SK-N-SH (cell line): ENCODE measurements at regions not wholly inside any gene's neighbourhood (a gene's known extent, or its start where the extent isn't known, plus 50 kb on each side); places are given as distances from the start of the nearest gene placed in this dataset.

Experiments used
- CTCF ChIA-PET: fragments of 300-600, 350-600 bp; formaldehyde crosslinking; extraction: SDS; loops from one replicate; lab custom pipeline; 2021; lab: Yijun Ruan, JAX
- POLR2A ChIA-PET: fragments of 350-600 bp; sonication (Branson Sonifier 250); formaldehyde crosslinking; extraction: SDS; loops from one replicate; lab custom pipeline; 2020; ENCODE audit warnings: antibody characterized with exemption, inconsistent platforms; lab: Yijun Ruan, JAX
- DNase-seq: peaks from one replicate; pipeline ENCODE4 v3.0.0; 2012
- H2AFZ ChIP-seq: fragments of 200-600 bp; sonication (generic); 2 replicates; pipeline ENCODE4 v1.8.1; 2016; ENCODE audit warnings: antibody characterized with exemption, mild to moderate bottlenecking, low read depth
- H3F3A ChIP-seq: fragments of 200-600 bp; sonication (generic); replicated peaks from 2 replicates; pipeline ENCODE3; 2016; ENCODE audit warnings: antibody characterized with exemption, mild to moderate bottlenecking; ENCODE audit not compliant: insufficient read depth
- H3K27ac ChIP-seq, 2 experiments: fragments of 200-500 bp in 1 of 2; fragments of 200-600 bp in 1 of 2; sonication (Bioruptor generic) in 1 of 2; sonication (generic), shearing (Covaris generic) in 1 of 2; 2 replicates each; pipeline versions ENCODE4 v1.5.1 to v1.6.1; 2014 to 2016; ENCODE audit warnings: low read depth in 2 of 2, inconsistent platforms in 1 of 2, low read length in 1 of 2, mild to moderate bottlenecking in 1 of 2, mixed read lengths in 1 of 2
- H3K27me3 ChIP-seq: fragments of 200-600 bp; sonication (generic), shearing (Covaris generic); 2 replicates; pipeline ENCODE4 v1.6.1; 2016; ENCODE audit warnings: mixed run types; ENCODE audit not compliant: insufficient read depth
- H3K36me3 ChIP-seq, 2 experiments: fragments of 200-500 bp in 1 of 2; fragments of 200-600 bp in 1 of 2; sonication (Bioruptor generic) in 1 of 2; sonication (generic) in 1 of 2; replicated peaks in 1 of 2; 2 replicates each; pipeline versions ENCODE3 to v1.5.1; 2014 to 2016; ENCODE audit warnings: low read length in 1 of 2, mild to moderate bottlenecking in 1 of 2; ENCODE audit not compliant: insufficient read depth in 2 of 2, control insufficient read depth in 1 of 2
- H3K4me1 ChIP-seq, 2 experiments: fragments of 200-500 bp in 1 of 2; fragments of 200-600 bp in 1 of 2; sonication (Bioruptor generic) in 1 of 2; sonication (generic), shearing (Covaris generic) in 1 of 2; 2 replicates each; pipeline versions ENCODE4 v1.5.1 to v1.6.1; 2014 to 2016; ENCODE audit warnings: low read depth in 1 of 2, low read length in 1 of 2, mixed run types in 1 of 2; ENCODE audit not compliant: insufficient read depth in 2 of 2, control insufficient read depth in 1 of 2
- H3K4me2 ChIP-seq: fragments of 200-600 bp; sonication (generic), shearing (Covaris generic); 2 replicates; pipeline ENCODE4 v1.6.1; 2017; ENCODE audit warnings: mixed run types
- H3K4me3 ChIP-seq, 2 experiments: fragments of 200-500 bp in 1 of 2; fragments of 200-600 bp in 1 of 2; sonication (Bioruptor generic) in 1 of 2; sonication (generic), shearing (Covaris generic) in 1 of 2; 2 replicates each; pipeline versions ENCODE4 v1.5.1 to v1.8.1; 2014 to 2016; ENCODE audit warnings: low read depth in 2 of 2, inconsistent platforms in 1 of 2, low read length in 1 of 2, mild to moderate bottlenecking in 1 of 2, mixed read lengths in 1 of 2, moderate library complexity in 1 of 2
- H3K79me2 ChIP-seq: fragments of 200-600 bp; sonication (generic); 2 replicates; pipeline ENCODE4 v1.8.1; 2017; ENCODE audit warnings: mild to moderate bottlenecking; ENCODE audit not compliant: insufficient read depth
- H3K9ac ChIP-seq: fragments of 200-600 bp; sonication (generic); 2 replicates; pipeline ENCODE4 v1.6.1; 2017; ENCODE audit warnings: mixed run types
- H3K9me2 ChIP-seq: fragments of 200-600 bp; sonication (generic); 2 replicates; pipeline ENCODE4 v1.6.1; 2017; ENCODE audit warnings: mixed run types
- H3K9me3 ChIP-seq: fragments of 200-600 bp; sonication (generic); 2 replicates; pipeline ENCODE4 v1.6.1; 2017; ENCODE audit warnings: mixed run types, mild to moderate bottlenecking, moderate library complexity
- H4K20me1 ChIP-seq: fragments of 200-600 bp; sonication (generic); 2 replicates; pipeline ENCODE4 v1.6.1; 2017; ENCODE audit warnings: mild to moderate bottlenecking, mixed run types; ENCODE audit not compliant: insufficient read depth
- GATA2 ChIP-seq: sonication (generic); formaldehyde crosslinking; IDR thresholded peaks from 2 replicates; pipeline ENCODE4 v1.5.0; 2020; ENCODE audit warnings: mild to moderate bottlenecking, missing genetic modification reagents
- IRF3 ChIP-seq: fragments of 150-350 bp; IDR thresholded peaks from 2 replicates; pipeline ENCODE4 v1.6.1; 2016; ENCODE audit warnings: mild to moderate bottlenecking, low read depth, low read length
- MEF2A ChIP-seq: IDR thresholded peaks from 2 replicates; pipeline ENCODE4 v1.4.0; 2012; ENCODE audit warnings: low read depth, borderline replicate concordance
- NRF1 ChIP-seq: IDR thresholded peaks from 2 replicates; pipeline ENCODE4 v1.6.1; 2012; ENCODE audit warnings: low read depth, mild to moderate bottlenecking, low read length
- RAD21 ChIP-seq: IDR thresholded peaks from 2 replicates; pipeline ENCODE4 v1.6.1; 2012; ENCODE audit warnings: mild to moderate bottlenecking, low read length
- REST ChIP-seq: IDR thresholded peaks from 2 replicates; pipeline ENCODE4 v1.6.1; 2012; ENCODE audit warnings: mild to moderate bottlenecking, low read depth, low read length, moderate library complexity
- RXRA ChIP-seq: IDR thresholded peaks from 2 replicates; pipeline ENCODE4 v1.4.0; 2012; ENCODE audit warnings: low read depth, mild to moderate bottlenecking, borderline replicate concordance
- SIN3A ChIP-seq: IDR thresholded peaks from 2 replicates; pipeline ENCODE4 v1.6.1; 2012; ENCODE audit warnings: low read depth, mild to moderate bottlenecking, low read length, moderate library complexity, borderline replicate concordance
- SMC3 ChIP-seq: IDR thresholded peaks from 2 replicates; pipeline ENCODE4 v1.6.1; 2012; ENCODE audit warnings: low read depth, low read length, improper control_type of control experiment
- TAF1 ChIP-seq: IDR thresholded peaks from 2 replicates; pipeline ENCODE4 v1.6.1; 2012; ENCODE audit warnings: low read depth, mild to moderate bottlenecking, low read length, moderate library complexity, borderline replicate concordance
- TEAD4 ChIP-seq: IDR thresholded peaks from 2 replicates; pipeline ENCODE4 v1.4.0; 2012; ENCODE audit warnings: mild to moderate bottlenecking, borderline replicate concordance; ENCODE audit not compliant: insufficient read depth
- USF2 ChIP-seq: fragments of 150-350 bp; IDR thresholded peaks from 2 replicates; pipeline ENCODE4 v1.6.1; 2017; ENCODE audit warnings: antibody characterized with exemption, low read length, low read depth, borderline replicate concordance
- WGBS: methylation state at CpG from one replicate; pipeline ENCODE4 v1.1.6; 2017; ENCODE audit warnings: low lambda C conversion rate; 5-methylcytosine and 5-hydroxymethylcytosine counted together

GRCh38 chr17:21528031-21528695, 152.0 kb downstream of the KCNJ12 start:
- WGBS = 95% methylated on average over 9 of the region's 9 CpGs
- TF ChIP-seq SMC3 (no peak), RAD21 (no peak), REST (no peak), RXRA (no peak), GATA2 (CRISPR knock-in tag) (no peak), SIN3A (no peak), USF2 (no peak), NRF1 (no peak), IRF3 (no peak), TAF1 (no peak), MEF2A (no peak), TEAD4 (no peak)

More at GRCh38 chr17:21528031-21528695, 152.0 kb downstream of the KCNJ12 start:
- H2AFZ ChIP-seq = no peak overlapping the region
- H3K4me3 ChIP-seq = no peak overlapping the region
- H3K4me1 ChIP-seq = no peaks in the 10 kb centered on the region; a peak in 1 of 4 replicates
- H3K4me2 ChIP-seq = no peak overlapping the region
- ChIA-PET POLR2A (no interaction called here), CTCF (interaction anchor here (1.0 kb wide), 1 partner anchor 249 kb away, joined by 3 read pairs; no protein-coding TSS in a partner anchor)
- H3K27ac ChIP-seq = no peak overlapping the region
- no peaks in the 10 kb centered on the region for H3K79me2 ChIP-seq
- H4K20me1 ChIP-seq = no peaks in the 10 kb centered on the region
- no peaks in the 10 kb centered on the region for H3K9me3 ChIP-seq
- H3K27me3 ChIP-seq = no peaks in the 10 kb centered on the region
- DNase-seq = no peak
- H3K9me2 ChIP-seq = no peaks in the 10 kb centered on the region
- H3K36me3 ChIP-seq = peaks cover 0 to 2% of the 10 kb centered on the region in 2 experiments
- no peaks in the 10 kb centered on the region for H3F3A ChIP-seq
- no peak overlapping the region for H3K9ac ChIP-seq
